MG63 (cell line): ENCODE measurements at regions not wholly inside any gene's neighbourhood (a gene's known extent, or its start where the extent isn't known, plus 50 kb on each side); places are given as distances from the start of the nearest gene placed in this dataset.
A peak's percentile ranks its signal among the peaks of the same experiment; 100 is the strongest.
"Not testable (repeated sequence)": the region's sequence is repeated elsewhere in the genome, so short reads cannot be mapped to it uniquely, and the experiment has no call there.

Source experiments
- DNase-seq: peaks from one replicate; pipeline ENCODE4 v3.0.0-alpha.2; 2020
- H3K27me3 ChIP-seq: fragments of 250-450 bp; sonication (Bioruptor Pico); 2 replicates; pipeline ENCODE4 v1.5.1; 2020; ENCODE audit warnings: mild to moderate bottlenecking, moderate library complexity
- H3K36me3 ChIP-seq: fragments of 250-450 bp; sonication (Bioruptor Pico); 2 replicates; pipeline ENCODE4 v1.5.1; 2020; ENCODE audit warnings: mild to moderate bottlenecking, moderate library complexity
- H3K4me3 ChIP-seq: fragments of 250-450 bp; sonication (Bioruptor Pico); 2 replicates; pipeline ENCODE4 v1.5.1; 2020; ENCODE audit warnings: mild to moderate bottlenecking, moderate library complexity
- H3K9me3 ChIP-seq: fragments of 250-450 bp; sonication (Bioruptor Pico); 2 replicates; pipeline ENCODE4 v1.5.1; 2020; ENCODE audit warnings: mild to moderate bottlenecking, moderate library complexity

- Histone ChIP-seq H3K4me3 (no peak overlapping the region), H3K36me3 (no peaks in the 10 kb centered on the region), H3K9me3 (no peaks in the 10 kb centered on the region), H3K27me3 (no peaks in the 10 kb centered on the region)
- no peak for DNase-seq
Observed at GRCh38 chr5:153233933-153234332, 256.5 kb upstream of the GRIA1 start.

GRCh38 chr5:153236319-153236718 lies 254.2 kb upstream of the GRIA1 start:
- Histone ChIP-seq H3K27me3 (no peaks in the 10 kb centered on the region), H3K9me3 (no peaks in the 10 kb centered on the region), H3K4me3 (no peak overlapping the region), H3K36me3 (no peaks in the 10 kb centered on the region)
- DNase-seq: no peak

GRCh38 chr5:153237671-153238332 lies 252.7 kb upstream of the GRIA1 start:
- DNase-seq: no peak
- no peak overlapping the region for H3K4me3 ChIP-seq
- no peaks in the 10 kb centered on the region for H3K27me3 ChIP-seq
- no peaks in the 10 kb centered on the region for H3K36me3 ChIP-seq
- H3K9me3 ChIP-seq: no peaks in the 10 kb centered on the region

- H3K36me3 ChIP-seq: no peaks in the 10 kb centered on the region
- H3K27me3 ChIP-seq: peaks cover 3% of the 10 kb centered on the region; the same call in 1 of the 2 replicates
- H3K4me3 ChIP-seq: no peak overlapping the region
- no peak for DNase-seq
- H3K9me3 ChIP-seq: no peaks in the 10 kb centered on the region
Observed at GRCh38 chr5:153257381-153257780, 233.1 kb upstream of the GRIA1 start.

- no peaks in the 10 kb centered on the region for H3K9me3 ChIP-seq
- H3K27me3 ChIP-seq: peaks cover 3% of the 10 kb centered on the region; the same call in 1 of the 2 replicates
- H3K36me3 ChIP-seq: no peaks in the 10 kb centered on the region
- H3K4me3 ChIP-seq: no peak overlapping the region
- no peak for DNase-seq
Observed at GRCh38 chr5:153258469-153258868, 232.0 kb upstream of the GRIA1 start.

GRCh38 chr5:153267506-153267905 lies 223.0 kb upstream of the GRIA1 start:
- Histone ChIP-seq H3K36me3 (no peaks in the 10 kb centered on the region), H3K9me3 (no peaks in the 10 kb centered on the region)

GRCh38 chr5:153275695-153276094 lies 214.8 kb upstream of the GRIA1 start:
- no peak for DNase-seq
- H3K36me3 ChIP-seq: no peaks in the 10 kb centered on the region
- no peaks in the 10 kb centered on the region; the same call in 1 of the 2 replicates for H3K27me3 ChIP-seq
- no peaks in the 10 kb centered on the region for H3K9me3 ChIP-seq
- H3K4me3 ChIP-seq: no peak overlapping the region

More at GRCh38 chr5:153267506-153267905, 223.0 kb upstream of the GRIA1 start:
- no peak overlapping the region for H3K4me3 ChIP-seq
- no peaks in the 10 kb centered on the region for H3K27me3 ChIP-seq
- no peak for DNase-seq

GRCh38 chr5:153276151-153276550 lies 214.3 kb upstream of the GRIA1 start:
- peak; percentile 33 for DNase-seq
- Histone ChIP-seq H3K4me3 (no peak overlapping the region), H3K27me3 (no peaks in the 10 kb centered on the region; the same call in 1 of the 2 replicates), H3K36me3 (no peaks in the 10 kb centered on the region), H3K9me3 (no peaks in the 10 kb centered on the region)

- not testable (repeated sequence) for H3K4me3 ChIP-seq, DNase-seq, H3K27me3 ChIP-seq, H3K9me3 ChIP-seq, H3K36me3 ChIP-seq
Observed at GRCh38 chr5:153296251-153296844, 194.1 kb upstream of the GRIA1 start.

- Histone ChIP-seq H3K27me3 (no peaks in the 10 kb centered on the region), H3K9me3 (no peaks in the 10 kb centered on the region), H3K4me3 (no peak overlapping the region), H3K36me3 (no peaks in the 10 kb centered on the region)
- DNase-seq: no peak
Observed at GRCh38 chr5:153299891-153300290, 190.6 kb upstream of the GRIA1 start.

- DNase-seq: no peak
- no peaks in the 10 kb centered on the region for H3K36me3 ChIP-seq
- no peaks in the 10 kb centered on the region; the same call in 1 of the 2 replicates for H3K27me3 ChIP-seq
- H3K9me3 ChIP-seq: no peaks in the 10 kb centered on the region
- no peak overlapping the region for H3K4me3 ChIP-seq
Observed at GRCh38 chr5:153308282-153308681, 182.2 kb upstream of the GRIA1 start.

GRCh38 chr5:153318556-153318955 lies 171.9 kb upstream of the GRIA1 start:
- DNase-seq: no peak
- Histone ChIP-seq H3K9me3 (no peaks in the 10 kb centered on the region), H3K4me3 (no peak overlapping the region), H3K27me3 (no peaks in the 10 kb centered on the region), H3K36me3 (no peaks in the 10 kb centered on the region)

GRCh38 chr5:153321478-153321877 lies 169.0 kb upstream of the GRIA1 start:
- Histone ChIP-seq H3K36me3 (no peaks in the 10 kb centered on the region), H3K27me3 (no peaks in the 10 kb centered on the region), H3K4me3 (no peak overlapping the region), H3K9me3 (no peaks in the 10 kb centered on the region)
- DNase-seq: no peak

GRCh38 chr5:153340139-153340538 lies 150.3 kb upstream of the GRIA1 start:
- no peaks in the 10 kb centered on the region for H3K36me3 ChIP-seq
- DNase-seq: no peak
- no peaks in the 10 kb centered on the region for H3K9me3 ChIP-seq
- H3K4me3 ChIP-seq: no peak overlapping the region
- no peaks in the 10 kb centered on the region for H3K27me3 ChIP-seq

- no peak overlapping the region for H3K4me3 ChIP-seq
- DNase-seq: no peak
- no peaks in the 10 kb centered on the region for H3K27me3 ChIP-seq
- H3K9me3 ChIP-seq: no peaks in the 10 kb centered on the region
- H3K36me3 ChIP-seq: no peaks in the 10 kb centered on the region
Observed at GRCh38 chr5:153340738-153341137, 149.7 kb upstream of the GRIA1 start.

- Histone ChIP-seq H3K9me3 (no peaks in the 10 kb centered on the region), H3K4me3 (no peak overlapping the region), H3K27me3 (no peaks in the 10 kb centered on the region), H3K36me3 (no peaks in the 10 kb centered on the region)
- no peak for DNase-seq
Observed at GRCh38 chr5:153342487-153342886, 148.0 kb upstream of the GRIA1 start.

- Histone ChIP-seq H3K36me3 (no peaks in the 10 kb centered on the region), H3K27me3 (no peaks in the 10 kb centered on the region), H3K9me3 (no peaks in the 10 kb centered on the region), H3K4me3 (no peak overlapping the region)
- DNase-seq: no peak
Observed at GRCh38 chr5:153347611-153348010, 142.9 kb upstream of the GRIA1 start.

GRCh38 chr5:153350175-153350883 lies 140.1 kb upstream of the GRIA1 start:
- Histone ChIP-seq H3K4me3 (no peak overlapping the region), H3K27me3 (no peaks in the 10 kb centered on the region), H3K9me3 (no peaks in the 10 kb centered on the region), H3K36me3 (no peaks in the 10 kb centered on the region)
- no peak for DNase-seq
